ENCODE measurements at regions not wholly inside any gene's neighbourhood (a gene's known extent, or its start where the extent isn't known, plus 50 kb on each side); places are given as distances from the start of the nearest gene placed in this dataset.

- H3K9me3 ChIP-seq (ENCODE audit: low read depth, low read length) = no peaks in the 10 kb centered on the region
- TF ChIP-seq POLR2AphosphoS5 (IDR thresholded peaks at IDR 0.05; ENCODE audit: borderline replicate concordance, low read depth, low read length) (no peak), FOXP2 (optimal IDR thresholded peaks at IDR 0.05; ENCODE audit: control extremely low read depth, extremely low read length, insufficient read depth) (no peak)
- no peak overlapping the region for H3K4me3 ChIP-seq
- no peak overlapping the region for H3K9ac ChIP-seq (ENCODE audit: insufficient read length)
- DNase-seq (ENCODE audit: low read depth, low spot score) = no peak
- peak overlapping the region; percentile 62; the same call in 1 of the 2 replicates for H3K27ac ChIP-seq
- no peaks in the 10 kb centered on the region for H3K36me3 ChIP-seq (ENCODE audit: insufficient read depth, low read length)
Measured at GRCh38 chrX:139106069-139106468, 394.6 kb upstream of the FGF13 start.

DNA sequence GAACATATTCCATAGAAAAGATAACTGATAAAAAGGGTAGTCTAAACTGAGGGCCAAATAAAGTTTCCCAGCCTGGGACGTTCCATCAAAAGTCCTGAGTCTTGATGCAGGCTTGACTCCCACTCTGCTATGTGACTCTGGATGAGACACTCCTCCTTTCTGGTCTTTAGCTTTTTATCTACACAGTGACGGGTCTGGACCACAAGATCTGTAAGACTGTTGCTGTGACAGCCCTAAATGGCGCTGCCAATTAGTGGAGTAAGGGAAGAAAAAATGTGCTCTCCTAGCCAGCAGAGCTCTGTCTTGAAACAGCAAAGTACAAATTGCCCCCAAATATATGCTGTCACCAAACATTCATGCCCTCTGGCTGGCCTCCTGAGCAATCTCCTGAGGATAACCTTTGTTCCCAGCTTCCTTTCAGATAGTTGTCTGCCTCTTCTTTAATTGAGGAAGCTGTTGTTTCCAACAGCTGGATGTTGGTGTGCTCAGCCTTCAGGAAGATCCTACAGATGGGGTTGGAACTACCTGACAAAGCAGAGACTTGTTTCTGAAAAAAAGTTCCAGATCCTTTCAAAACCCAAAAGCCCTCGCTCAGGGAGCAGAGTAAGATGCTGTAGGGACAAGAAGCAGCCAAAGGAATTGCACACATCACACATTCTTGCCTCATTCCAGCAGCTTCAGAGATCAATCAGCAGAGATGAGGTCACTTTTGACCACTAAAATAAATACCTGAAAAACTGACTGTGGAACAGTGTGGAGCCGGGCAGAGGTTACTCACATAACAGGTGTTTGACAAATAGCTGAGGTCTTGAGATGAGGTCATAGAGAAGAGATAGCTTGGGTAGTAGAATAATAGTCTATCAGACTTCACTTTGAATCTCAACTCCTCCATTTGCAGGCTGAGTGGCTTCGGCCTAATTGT is 383.4 kb upstream of the FGF13 start:
- H3K27ac ChIP-seq = no peak overlapping the region
- H3K9ac ChIP-seq (ENCODE audit: insufficient read length) = no peak overlapping the region
- TF ChIP-seq POLR2AphosphoS5 (IDR thresholded peaks at IDR 0.05; ENCODE audit: borderline replicate concordance, low read depth, low read length) (no peak), EZH2 (IDR thresholded peaks at IDR 0.05) (no peak), FOXP2 (optimal IDR thresholded peaks at IDR 0.05; ENCODE audit: control extremely low read depth, extremely low read length, insufficient read depth) (no peak)
- no peak for DNase-seq (ENCODE audit: low read depth, low spot score)
- H3K4me3 ChIP-seq = no peak overlapping the region
- no peaks in the 10 kb centered on the region for H3K36me3 ChIP-seq (ENCODE audit: insufficient read depth, low read length)
- no peaks in the 10 kb centered on the region for H3K9me3 ChIP-seq (ENCODE audit: low read depth, low read length)

- no peaks in the 10 kb centered on the region for H3K9me3 ChIP-seq (ENCODE audit: low read depth, low read length)
- TF ChIP-seq POLR2AphosphoS5 (IDR thresholded peaks at IDR 0.05; ENCODE audit: borderline replicate concordance, low read depth, low read length) (no peak), FOXP2 (optimal IDR thresholded peaks at IDR 0.05; ENCODE audit: control extremely low read depth, extremely low read length, insufficient read depth) (no peak), EZH2 (IDR thresholded peaks at IDR 0.05) (no peak)
- no peak for DNase-seq (ENCODE audit: low read depth, low spot score)
- no peak overlapping the region for H3K9ac ChIP-seq (ENCODE audit: insufficient read length)
- no peak overlapping the region for H3K4me3 ChIP-seq
- no peak overlapping the region for H3K27ac ChIP-seq
- no peaks in the 10 kb centered on the region for H3K36me3 ChIP-seq (ENCODE audit: insufficient read depth, low read length)
Measured at GRCh38 chrX:139093201-139093600, 381.7 kb upstream of the FGF13 start.

DNA sequence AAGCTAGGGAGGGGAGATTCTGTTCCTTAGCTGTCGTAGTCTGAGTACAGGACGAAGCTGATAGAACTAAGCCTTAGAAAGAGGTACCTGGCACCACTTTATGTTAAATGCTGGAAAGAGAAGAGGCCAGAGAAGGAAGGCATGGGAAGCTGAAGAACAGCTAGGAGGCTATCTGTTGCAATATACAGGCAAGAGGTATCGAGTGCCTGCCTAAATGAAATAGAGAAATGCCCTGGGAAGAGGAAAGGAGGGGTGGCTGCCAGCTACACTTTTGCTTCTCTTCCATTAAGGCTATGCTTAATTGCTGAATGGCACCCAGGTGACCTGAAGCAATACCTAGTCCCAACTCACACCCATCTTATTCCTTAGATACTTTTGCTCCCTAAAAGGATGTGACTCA is 380.4 kb upstream of the FGF13 start:
- no peak overlapping the region for H3K9ac ChIP-seq (ENCODE audit: insufficient read length)
- no peak for TF ChIP-seq FOXP2 (optimal IDR thresholded peaks at IDR 0.05; ENCODE audit: control extremely low read depth, extremely low read length, insufficient read depth)
- TF ChIP-seq EZH2 (IDR thresholded peaks at IDR 0.05) = no peak
- no peak for TF ChIP-seq POLR2AphosphoS5 (IDR thresholded peaks at IDR 0.05; ENCODE audit: borderline replicate concordance, low read depth, low read length)
- no peaks in the 10 kb centered on the region for H3K9me3 ChIP-seq (ENCODE audit: low read depth, low read length)
- no peak overlapping the region for H3K4me3 ChIP-seq
- no peak for DNase-seq (ENCODE audit: low read depth, low spot score)
- no peaks in the 10 kb centered on the region for H3K36me3 ChIP-seq (ENCODE audit: insufficient read depth, low read length)
- no peak overlapping the region for H3K27ac ChIP-seq

DNA sequence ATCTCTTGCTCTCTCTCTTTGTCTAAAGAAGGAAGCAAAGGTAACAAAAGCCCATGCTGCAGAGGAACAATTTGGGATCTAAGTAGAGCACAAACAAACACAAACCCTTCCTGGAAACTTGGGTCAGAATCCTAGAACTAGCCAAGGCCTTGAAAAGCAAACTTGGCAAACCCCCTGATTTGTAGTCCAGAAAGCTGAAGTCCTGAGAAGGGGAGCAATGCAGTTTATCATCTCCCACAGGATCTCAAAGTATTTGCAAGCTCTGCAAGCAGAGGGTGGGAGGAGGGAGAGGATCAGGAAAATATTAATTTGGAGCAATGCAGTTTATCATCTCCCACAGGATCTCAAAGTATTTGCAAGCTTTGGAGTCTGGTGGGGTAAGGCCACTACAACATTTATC is 379.5 kb upstream of the FGF13 start:
- Histone ChIP-seq H3K36me3 (ENCODE audit: insufficient read depth, low read length) (no peaks in the 10 kb centered on the region), H3K4me3 (no peak overlapping the region), H3K9ac (ENCODE audit: insufficient read length) (no peak overlapping the region), H3K9me3 (ENCODE audit: low read depth, low read length) (no peaks in the 10 kb centered on the region), H3K27ac (no peak overlapping the region)
- no peak for DNase-seq (ENCODE audit: low read depth, low spot score)
- TF ChIP-seq EZH2 (IDR thresholded peaks at IDR 0.05) (no peak), FOXP2 (optimal IDR thresholded peaks at IDR 0.05; ENCODE audit: control extremely low read depth, extremely low read length, insufficient read depth) (no peak), POLR2AphosphoS5 (IDR thresholded peaks at IDR 0.05; ENCODE audit: borderline replicate concordance, low read depth, low read length) (no peak)

GRCh38 chrX:139086246-139086645 is 374.7 kb upstream of the FGF13 start:
- DNase-seq (ENCODE audit: low read depth, low spot score) = no peak
- H3K36me3 ChIP-seq (ENCODE audit: insufficient read depth, low read length) = no peaks in the 10 kb centered on the region
- H3K9me3 ChIP-seq (ENCODE audit: low read depth, low read length) = no peaks in the 10 kb centered on the region

GRCh38 chrX:139085404-139085803 is 373.9 kb upstream of the FGF13 start:
- Histone ChIP-seq H3K9ac (ENCODE audit: insufficient read length) (no peak overlapping the region), H3K4me3 (no peak overlapping the region), H3K9me3 (ENCODE audit: low read depth, low read length) (no peaks in the 10 kb centered on the region), H3K36me3 (ENCODE audit: insufficient read depth, low read length) (no peaks in the 10 kb centered on the region), H3K27ac (no peak overlapping the region)
- TF ChIP-seq POLR2AphosphoS5 (IDR thresholded peaks at IDR 0.05; ENCODE audit: borderline replicate concordance, low read depth, low read length) (no peak), FOXP2 (optimal IDR thresholded peaks at IDR 0.05; ENCODE audit: control extremely low read depth, extremely low read length, insufficient read depth) (no peak), EZH2 (IDR thresholded peaks at IDR 0.05) (no peak)
- no peak for DNase-seq (ENCODE audit: low read depth, low spot score)

More at GRCh38 chrX:139086246-139086645, 374.7 kb upstream of the FGF13 start:
- Histone ChIP-seq H3K4me3 (no peak overlapping the region), H3K27ac (no peak overlapping the region), H3K9ac (ENCODE audit: insufficient read length) (no peak overlapping the region)
- no peak for TF ChIP-seq POLR2AphosphoS5 (IDR thresholded peaks at IDR 0.05; ENCODE audit: borderline replicate concordance, low read depth, low read length)
- no peak for TF ChIP-seq FOXP2 (optimal IDR thresholded peaks at IDR 0.05; ENCODE audit: control extremely low read depth, extremely low read length, insufficient read depth)

DNA sequence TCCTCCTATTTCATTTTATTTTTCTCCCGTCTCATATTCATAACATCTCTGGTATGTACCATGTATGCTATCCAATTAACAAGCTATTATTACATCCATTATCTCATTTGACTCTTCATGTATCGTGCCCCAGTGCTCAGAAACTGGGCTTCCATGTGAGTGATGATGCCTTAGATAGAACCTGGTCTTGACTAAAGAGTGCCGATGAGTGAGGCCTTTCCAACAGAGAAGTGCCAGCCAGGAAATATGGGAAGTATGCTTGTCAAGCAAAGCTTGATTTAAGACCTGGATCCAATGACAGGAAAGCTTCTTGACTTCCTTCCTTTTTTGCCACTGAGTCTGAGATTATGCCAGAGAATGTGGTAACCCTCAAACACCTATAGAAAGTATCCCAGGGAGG is 371.7 kb upstream of the FGF13 start:
- TF ChIP-seq POLR2AphosphoS5 (IDR thresholded peaks at IDR 0.05; ENCODE audit: borderline replicate concordance, low read depth, low read length) (no peak), FOXP2 (optimal IDR thresholded peaks at IDR 0.05; ENCODE audit: control extremely low read depth, extremely low read length, insufficient read depth) (no peak), EZH2 (IDR thresholded peaks at IDR 0.05) (no peak)
- H3K9ac ChIP-seq (ENCODE audit: insufficient read length) = no peak overlapping the region
- H3K9me3 ChIP-seq (ENCODE audit: low read depth, low read length) = no peaks in the 10 kb centered on the region
- DNase-seq (ENCODE audit: low read depth, low spot score) = no peak
- no peak overlapping the region for H3K4me3 ChIP-seq
- no peak overlapping the region for H3K27ac ChIP-seq
- H3K36me3 ChIP-seq (ENCODE audit: insufficient read depth, low read length) = no peaks in the 10 kb centered on the region

Data from SK-N-MC (cell line).